Lung (tissue), 11 donors: ENCODE measurements at regions not wholly inside any gene's neighbourhood (a gene's known extent, or its start where the extent isn't known, plus 50 kb on each side); places are given as distances from the start of the nearest gene placed in this dataset.
"Not testable (repeated sequence)": the region's sequence is repeated elsewhere in the genome, so short reads cannot be mapped to it uniquely, and the experiment has no call there.

Experiments
- ATAC-seq: fragments of 200-7000 bp; cut with Tn5 transposase; one replicate; pipeline ENCODE4 v1.9.1; 2020; ENCODE audit warnings: moderate number of reproducible peaks; ENCODE audit not compliant: insufficient read depth, low FRiP score
- DNase-seq, 3 donors: peaks; one replicate each; pipeline ENCODE4 v3.0.0-alpha.2; 2013 to 2017
- H3K27ac ChIP-seq, 2 donors: one replicate each; pipeline ENCODE4 v1.5.1; 2013; ENCODE audit warnings: mild to moderate bottlenecking in 2 of 2, moderate library complexity in 2 of 2, control low read depth in 1 of 2, inconsistent platforms in 1 of 2, low read depth in 1 of 2, low read length in 1 of 2
- H3K27me3 ChIP-seq, 3 donors: one replicate each; pipeline ENCODE4 v1.5.1; 2013; ENCODE audit warnings: low read length in 2 of 3; ENCODE audit not compliant: control insufficient read depth in 3 of 3, insufficient read depth in 3 of 3
- H3K36me3 ChIP-seq, 4 donors: one replicate each; pipeline ENCODE4 v1.5.1; 2013; ENCODE audit warnings: low read length in 4 of 4, mild to moderate bottlenecking in 1 of 4, moderate library complexity in 1 of 4; ENCODE audit not compliant: control insufficient read depth in 4 of 4, insufficient read depth in 4 of 4
- H3K4me1 ChIP-seq, 5 donors: one replicate each; pipeline ENCODE4 v1.5.1; 2013; ENCODE audit warnings: low read length in 5 of 5, mild to moderate bottlenecking in 2 of 5, moderate library complexity in 1 of 5; ENCODE audit not compliant: control insufficient read depth in 5 of 5, insufficient read depth in 5 of 5
- H3K4me3 ChIP-seq: one replicate; pipeline ENCODE4 v1.5.1; 2013; ENCODE audit warnings: mild to moderate bottlenecking, control low read depth, moderate library complexity
- H3K9ac ChIP-seq, 2 donors: one replicate each; pipeline ENCODE4 v1.5.1; 2013; ENCODE audit warnings: low read length in 2 of 2, control low read depth in 1 of 2; ENCODE audit not compliant: insufficient read depth in 1 of 2
- H3K9me3 ChIP-seq, 4 donors: one replicate each; pipeline ENCODE4 v1.5.1; 2013; ENCODE audit warnings: low read length in 3 of 4, mild to moderate bottlenecking in 1 of 4, moderate library complexity in 1 of 4; ENCODE audit not compliant: control insufficient read depth in 4 of 4, insufficient read depth in 3 of 4
- CTCF ChIP-seq: IDR thresholded peaks from 2 replicates; pipeline ENCODE4 v1.5.1; 2012; ENCODE audit warnings: mild to moderate bottlenecking; ENCODE audit errors: control extremely low read depth, extremely low read depth
- WGBS, 2 donors: extraction: QIAGEN DNeasy Blood & Tissue Kit; methylation state at CpG; one replicate each; pipeline ENCODE4 v1.1.7; 2013; 5-methylcytosine and 5-hydroxymethylcytosine counted together
- donor health status: control.
- donor health status: control.
- donor health status: Bipolar disorder and iron deficiency.
- donor health status: healthy.
- donor health status: DM: yes; HTN: yes; CAD: no.

- DNase-seq (no peak), ATAC-seq (no peak)
- Histone ChIP-seq H3K9me3 (peaks cover 0 to 3% (median under 1%) of the 10 kb centered on the region in 4 donors), H3K27me3 (no peaks in the 10 kb centered on the region), H3K36me3 (no peaks in the 10 kb centered on the region), H3K9ac (no peak overlapping the region), H3K27ac (no peak overlapping the region), H3K4me3 (no peak overlapping the region), H3K4me1 (no peaks in the 10 kb centered on the region)
- 84 to 86% methylated on average over 3 of the region's 3 CpGs for WGBS, 2 donors
- no peak for TF ChIP-seq CTCF
Measured at GRCh38 chr17:27203241-27203640, 90.7 kb upstream of the WSB1 start.

- DNase-seq (no peak), ATAC-seq (no peak)
- WGBS, 2 donors = 44 to 56% methylated on average over 4 of the region's 4 CpGs
- H3K27ac ChIP-seq = no peak overlapping the region
- TF ChIP-seq CTCF = no peak
- peaks cover 0 to 1% (median 0%) of the 10 kb centered on the region in 4 donors for H3K9me3 ChIP-seq
- H3K9ac ChIP-seq = no peak overlapping the region
- no peaks in the 10 kb centered on the region for H3K36me3 ChIP-seq
- H3K27me3 ChIP-seq = no peaks in the 10 kb centered on the region
- H3K4me1 ChIP-seq = no peaks in the 10 kb centered on the region
- H3K4me3 ChIP-seq = no peak overlapping the region
Measured at GRCh38 chr17:27206447-27206846, 87.5 kb upstream of the WSB1 start.

- Histone ChIP-seq H3K9me3 (peaks cover 0 to under 1% (median 0%) of the 10 kb centered on the region in 4 donors), H3K4me1 (no peaks in the 10 kb centered on the region), H3K9ac (no peak overlapping the region), H3K4me3 (no peak overlapping the region), H3K27me3 (no peaks in the 10 kb centered on the region), H3K36me3 (no peaks in the 10 kb centered on the region), H3K27ac (no peak overlapping the region)
- 50 to 55% methylated on average over 3 of the region's 3 CpGs for WGBS, 2 donors
- peak in 2 of 3 donors; percentile 4 to 7 for DNase-seq
- ATAC-seq = peak; percentile 62
- TF ChIP-seq CTCF = no peak
Measured at GRCh38 chr17:27207073-27207513, 86.8 kb upstream of the WSB1 start.

- DNase-seq, H3K27me3 ChIP-seq, ATAC-seq, H3K36me3 ChIP-seq, H3K4me3 ChIP-seq, H3K4me1 ChIP-seq, H3K9ac ChIP-seq, H3K27ac ChIP-seq, H3K9me3 ChIP-seq: not testable (repeated sequence)
Measured at GRCh38 chr17:27208370-27208769, 85.5 kb upstream of the WSB1 start.
